ENCODE measurements at regions not wholly inside any gene's neighbourhood (a gene's known extent, or its start where the extent isn't known, plus 50 kb on each side); places are given as distances from the start of the nearest gene placed in this dataset.
"Not testable (repeated sequence)": the region's sequence is repeated elsewhere in the genome, so short reads cannot be mapped to it uniquely, and the experiment has no call there.

GRCh38 chr5:163894645-163895044 is 389.2 kb downstream of the MAT2B start:
- DNase-seq (no peak), ATAC-seq (no peak)
- Histone ChIP-seq H3K9me3 (no peaks in the 10 kb centered on the region), H3K36me3 (no peaks in the 10 kb centered on the region), H3K4me3 (no peak overlapping the region), H3K4me1 (no peaks in the 10 kb centered on the region), H3K27me3 (no peaks in the 10 kb centered on the region), H3K27ac (no peak overlapping the region)
- in situ Hi-C loops (cut with MboI; ENCODE audit: low sequenced_read_pairs in 4 of 4) (no loop called here), intact Hi-C loops (cut with DNase I; ENCODE audit: low total_unique reads) (no loop called here)
- no peak for TF ChIP-seq CTCF (IDR thresholded peaks at IDR 0.05 in 4 of 5, conservative IDR thresholded peaks at IDR 0.05 in 1 of 5)
- no peak for TF ChIP-seq POLR2A (IDR thresholded peaks at IDR 0.05)

DNA sequence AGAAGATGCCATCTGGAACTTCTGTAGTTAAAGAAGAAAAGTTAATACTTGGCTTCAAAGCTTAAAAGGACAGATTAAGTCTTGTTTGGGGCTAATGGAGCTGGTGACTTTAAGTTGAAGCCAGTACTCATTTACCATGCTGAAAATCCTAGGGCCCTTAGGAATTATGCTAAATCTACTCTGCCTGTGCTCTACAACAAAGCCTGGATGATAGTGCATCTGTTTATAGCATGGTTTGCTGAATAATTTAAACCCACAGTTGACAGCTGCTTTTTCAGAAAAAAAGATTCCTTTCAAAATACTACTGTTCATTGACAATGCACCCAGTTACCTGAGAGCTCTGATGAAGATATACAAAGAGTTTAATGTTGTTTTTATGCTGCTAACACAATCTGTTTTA is 393.5 kb downstream of the MAT2B start:
- Histone ChIP-seq H3K27me3 (no peaks in the 10 kb centered on the region), H3K27ac (no peak overlapping the region), H3K4me3 (no peak overlapping the region), H3K9me3 (no peaks in the 10 kb centered on the region), H3K4me1 (no peaks in the 10 kb centered on the region), H3K36me3 (no peaks in the 10 kb centered on the region)
- in situ Hi-C loops (cut with MboI; ENCODE audit: low sequenced_read_pairs in 4 of 4) (no loop called here), intact Hi-C loops (cut with DNase I; ENCODE audit: low total_unique reads) (no loop called here)
- ATAC-seq, result no peak
- no peak for DNase-seq
- TF ChIP-seq CTCF (IDR thresholded peaks at IDR 0.05 in 4 of 5, conservative IDR thresholded peaks at IDR 0.05 in 1 of 5) (no peak), POLR2A (IDR thresholded peaks at IDR 0.05) (no peak)

DNA sequence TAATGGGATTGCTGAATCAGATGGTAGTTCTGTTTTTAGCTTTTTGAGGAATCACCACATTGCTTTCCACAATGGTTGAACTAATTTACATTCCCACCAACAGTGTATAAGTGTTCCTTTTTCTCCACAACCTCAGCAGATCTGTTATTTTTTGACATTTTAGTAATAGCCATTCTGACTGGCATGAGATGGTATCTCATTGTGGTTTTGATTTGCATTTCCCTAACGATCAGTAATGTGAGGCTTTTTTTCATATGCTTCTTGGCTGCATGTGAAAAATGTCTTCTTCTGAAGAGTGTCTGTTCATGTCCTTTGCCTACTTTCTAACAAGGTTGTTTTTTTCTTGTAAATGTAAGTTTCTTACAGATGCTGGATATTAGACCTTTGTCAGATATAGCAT is 402.4 kb downstream of the MAT2B start:
- H3K36me3 ChIP-seq; H3K9me3 ChIP-seq; ATAC-seq; H3K4me1 ChIP-seq; intact Hi-C loops (cut with DNase I; ENCODE audit: low total_unique reads); H3K27ac ChIP-seq; in situ Hi-C loops (cut with MboI; ENCODE audit: low sequenced_read_pairs in 4 of 4); H3K4me3 ChIP-seq; H3K27me3 ChIP-seq; DNase-seq: not testable (repeated sequence)

GRCh38 chr5:163908253-163908652 is 402.8 kb downstream of the MAT2B start:
- intact Hi-C loops (cut with DNase I; ENCODE audit: low total_unique reads), result no loop called here
- TF ChIP-seq POLR2A (IDR thresholded peaks at IDR 0.05), result no peak
- no peak for TF ChIP-seq CTCF (IDR thresholded peaks at IDR 0.05 in 4 of 5, conservative IDR thresholded peaks at IDR 0.05 in 1 of 5)
- H3K4me3 ChIP-seq, result no peak overlapping the region
- in situ Hi-C loops (cut with MboI; ENCODE audit: low sequenced_read_pairs in 4 of 4), result no loop called here
- no peaks in the 10 kb centered on the region for H3K9me3 ChIP-seq
- no peak overlapping the region for H3K27ac ChIP-seq
- DNase-seq (no peak), ATAC-seq (no peak)
- H3K4me1 ChIP-seq, result no peaks in the 10 kb centered on the region
- no peaks in the 10 kb centered on the region for H3K36me3 ChIP-seq
- no peaks in the 10 kb centered on the region for H3K27me3 ChIP-seq

DNA sequence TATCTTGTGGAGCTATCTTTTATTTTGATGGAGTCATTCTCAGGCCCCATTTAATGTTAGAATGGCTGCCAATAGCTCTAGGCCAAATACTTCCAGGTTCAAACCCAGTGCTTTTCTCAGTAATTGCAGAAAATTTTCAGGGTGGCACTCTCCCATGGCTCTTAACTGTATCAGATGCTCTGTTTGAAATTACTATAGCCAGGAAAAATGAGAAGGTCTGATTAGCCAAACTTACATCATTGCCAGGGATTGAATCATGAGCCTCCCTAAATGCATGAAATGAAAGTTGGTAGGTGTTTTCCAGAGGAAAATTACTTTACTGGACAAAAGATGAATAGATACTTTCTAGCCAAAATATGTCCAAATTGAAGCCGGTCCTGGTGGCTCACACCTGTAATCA is 404.8 kb downstream of the MAT2B start:
- Histone ChIP-seq H3K4me3 (no peak overlapping the region), H3K36me3 (no peaks in the 10 kb centered on the region), H3K27me3 (no peaks in the 10 kb centered on the region), H3K4me1 (no peaks in the 10 kb centered on the region), H3K27ac (no peak overlapping the region), H3K9me3 (no peaks in the 10 kb centered on the region)
- ATAC-seq (no peak), DNase-seq (no peak)
- intact Hi-C loops (cut with DNase I; ENCODE audit: low total_unique reads) (no loop called here), in situ Hi-C loops (cut with MboI; ENCODE audit: low sequenced_read_pairs in 4 of 4) (no loop called here)
- TF ChIP-seq CTCF (IDR thresholded peaks at IDR 0.05 in 4 of 5, conservative IDR thresholded peaks at IDR 0.05 in 1 of 5) (no peak), POLR2A (IDR thresholded peaks at IDR 0.05) (no peak)

All from gastrocnemius medialis (tissue), 4 donors.